Esophagus muscularis mucosa (tissue), 4 donors: ENCODE measurements at regions not wholly inside any gene's neighbourhood (a gene's known extent, or its start where the extent isn't known, plus 50 kb on each side); places are given as distances from the start of the nearest gene placed in this dataset.

Experiments used
- DNase-seq: peaks from one replicate; pipeline ENCODE4 v3.0.0-alpha.2; 2017; ENCODE audit errors: extremely low spot score
- H3K27ac ChIP-seq, 4 donors: fragments of 200-600 bp; sonication (generic); replicated peaks in 1 of 4; 1 replicate in 3 of 4; 2 replicates in 1 of 4; pipeline ENCODE4 v1.5.1; 2016 to 2019; ENCODE audit warnings: mild to moderate bottlenecking in 1 of 4
- H3K27me3 ChIP-seq, 4 donors: fragments of 200-600 bp; sonication (generic); one replicate each; pipeline versions ENCODE4 v1.5.1 to v1.6.0; 2016 to 2019
- H3K36me3 ChIP-seq, 4 donors: fragments of 200-600 bp; sonication (generic); one replicate each; pipeline ENCODE4 v1.5.1; 2016 to 2019
- H3K4me1 ChIP-seq, 4 donors: fragments of 200-600 bp; sonication (generic); one replicate each; pipeline ENCODE4 v1.5.1; 2016 to 2019
- H3K4me3 ChIP-seq, 4 donors: fragments of 200-600 bp; sonication (generic); 1 replicate in 2 of 4; 2 replicates in 2 of 4; pipeline ENCODE4 v1.5.1; 2016 to 2019; ENCODE audit warnings: mild to moderate bottlenecking in 4 of 4, moderate library complexity in 1 of 4
- H3K9me3 ChIP-seq, 4 donors: fragments of 200-600 bp; sonication (generic); 1 replicate in 3 of 4; 2 replicates in 1 of 4; pipeline ENCODE4 v1.5.1; 2016 to 2019
- CTCF ChIP-seq, 3 experiments: fragments of 200-600 bp in 2 of 3; fragments of 450-650 bp in 1 of 3; sonication (generic) in 2 of 3; IDR thresholded peaks; one replicate each; pipeline ENCODE4 v1.5.1; 2017 to 2019; ENCODE audit warnings: antibody characterized with exemption in 3 of 3, mild to moderate bottlenecking in 2 of 3, moderate library complexity in 1 of 3
- EP300 ChIP-seq: sonication (generic); formaldehyde crosslinking; IDR thresholded peaks from one replicate; pipeline ENCODE4 v1.6.1; 2017; ENCODE audit warnings: antibody characterized with exemption
- POLR2A ChIP-seq: fragments of 450-650 bp; IDR thresholded peaks from one replicate; pipeline ENCODE4 v1.6.1; 2017; ENCODE audit warnings: antibody characterized with exemption, moderate library complexity, mild to moderate bottlenecking, low read depth
- POLR2AphosphoS5 ChIP-seq, 2 donors: sonication (generic); formaldehyde crosslinking; IDR thresholded peaks; one replicate each; pipeline ENCODE4 v1.6.1; 2017; ENCODE audit warnings: antibody characterized with exemption in 2 of 2
- WGBS: methylation state at CpG from one replicate; pipeline ENCODE4 v1.1.5; 2018; 5-methylcytosine and 5-hydroxymethylcytosine counted together
- intact Hi-C: fragments of 100-400 bp; cut with DNase I; formaldehyde crosslinking; loops from one replicate; pipeline ENCODE4 v1.15.1; 2023

- no peaks in the 10 kb centered on the region for H3K27me3 ChIP-seq
- no peaks in the 10 kb centered on the region for H3K36me3 ChIP-seq
- H3K27ac ChIP-seq: no peak overlapping the region
- 85% methylated on average over 2 of the region's 2 CpGs for WGBS
- H3K4me3 ChIP-seq: no peak overlapping the region
- DNase-seq: no peak
- peaks cover 5 to 23% (median 6%) of the 10 kb centered on the region in 4 donors for H3K4me1 ChIP-seq
- intact Hi-C loops: no loop called here
- no peak for TF ChIP-seq EP300
- no peak for TF ChIP-seq CTCF (IDR thresholded peaks at IDR 0.05)
- TF ChIP-seq POLR2A: no peak
- no peak for TF ChIP-seq POLR2AphosphoS5 (IDR thresholded peaks at IDR 0.05)
- H3K9me3 ChIP-seq: no peaks in the 10 kb centered on the region
These were observed 126.3 kb downstream of the ADAMTS15 start for GRCh38 chr11:130574740-130575139.

DNA sequence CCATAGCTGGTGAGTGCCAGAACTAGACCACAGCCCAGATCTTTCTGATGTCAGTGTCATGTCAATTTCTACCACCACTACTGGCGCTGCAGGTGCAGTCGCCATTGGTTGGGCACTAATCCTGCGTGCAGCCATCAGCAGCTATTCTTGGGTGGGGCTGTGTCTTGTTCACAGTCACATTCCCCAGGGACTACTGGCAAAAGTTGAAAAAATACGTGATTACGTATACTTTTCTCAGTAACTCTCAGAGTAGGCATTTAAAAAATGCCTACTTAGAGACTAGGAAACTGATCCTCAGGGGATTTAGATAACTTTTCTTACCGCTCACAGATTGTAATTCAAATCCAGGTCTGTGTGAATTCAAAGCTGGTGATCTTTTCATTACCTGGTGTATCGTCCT is 127.7 kb downstream of the ADAMTS15 start:
- no peak overlapping the region for H3K27ac ChIP-seq
- no peaks in the 10 kb centered on the region for H3K9me3 ChIP-seq
- DNase-seq: no peak
- intact Hi-C loops: no loop called here
- H3K36me3 ChIP-seq: no peaks in the 10 kb centered on the region
- H3K4me3 ChIP-seq: no peak overlapping the region
- no peaks in the 10 kb centered on the region for H3K27me3 ChIP-seq
- 93% methylated on average over 7 of the region's 7 CpGs for WGBS
- TF ChIP-seq CTCF (IDR thresholded peaks at IDR 0.05) (no peak), POLR2AphosphoS5 (IDR thresholded peaks at IDR 0.05) (no peak), EP300 (no peak), POLR2A (no peak)
- peaks cover 12 to 37% (median 19%) of the 10 kb centered on the region in 4 donors for H3K4me1 ChIP-seq

GRCh38 chr11:130578738-130579368 is 130.4 kb downstream of the ADAMTS15 start:
- 90% methylated on average over 8 of the region's 8 CpGs for WGBS
- no peaks in the 10 kb centered on the region for H3K9me3 ChIP-seq

DNA sequence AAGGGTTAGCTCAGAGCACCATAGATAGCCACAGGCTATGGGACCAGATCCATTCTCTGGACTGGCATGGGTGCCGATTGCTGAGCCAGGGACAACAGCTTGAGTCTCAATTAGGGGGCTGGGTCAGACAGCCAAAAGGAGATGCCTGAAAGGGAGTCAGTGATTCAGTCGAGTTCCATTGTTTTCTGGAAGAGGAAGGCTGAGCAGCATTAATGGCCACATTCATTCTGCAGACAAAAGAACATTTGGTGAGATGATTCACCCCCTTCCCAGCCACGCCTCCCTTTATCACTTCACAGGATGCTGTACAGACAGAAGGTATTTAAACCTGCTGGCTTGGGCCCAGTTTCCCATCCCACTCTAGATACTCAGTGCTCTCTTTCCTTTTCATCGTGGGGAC is 131.9 kb downstream of the ADAMTS15 start:
- 40% methylated on average over 3 of the region's 4 CpGs for WGBS
- Histone ChIP-seq H3K36me3 (no peaks in the 10 kb centered on the region), H3K27me3 (no peaks in the 10 kb centered on the region), H3K9me3 (no peaks in the 10 kb centered on the region), H3K4me1 (peaks cover 21 to 34% (median 30%) of the 10 kb centered on the region in 4 donors), H3K4me3 (no peak overlapping the region), H3K27ac (peak overlapping the region; percentile 58 to 76 (median 64))
- DNase-seq: peak; percentile 94
- TF ChIP-seq CTCF (IDR thresholded peaks at IDR 0.05): no peak
- TF ChIP-seq POLR2A: no peak
- no peak for TF ChIP-seq EP300
- no peak for TF ChIP-seq POLR2AphosphoS5 (IDR thresholded peaks at IDR 0.05)
- intact Hi-C loops: no loop called here

More at GRCh38 chr11:130578738-130579368, 130.4 kb downstream of the ADAMTS15 start:
- intact Hi-C loops: no loop called here
- Histone ChIP-seq H3K4me3 (no peak overlapping the region), H3K27ac (no peak overlapping the region), H3K27me3 (no peaks in the 10 kb centered on the region), H3K4me1 (peaks cover 21 to 34% (median 30%) of the 10 kb centered on the region in 4 donors), H3K36me3 (no peaks in the 10 kb centered on the region)
- peak; percentile 86 for DNase-seq
- TF ChIP-seq POLR2AphosphoS5 (IDR thresholded peaks at IDR 0.05) (no peak), EP300 (no peak), POLR2A (no peak), CTCF (IDR thresholded peaks at IDR 0.05) (no peak)
